Astrocyte (in vitro differentiated cells and primary cell): ENCODE measurements at regions not wholly inside any gene's neighbourhood (a gene's known extent, or its start where the extent isn't known, plus 50 kb on each side); places are given as distances from the start of the nearest gene placed in this dataset.

Source experiments
- DNase-seq: peaks from one replicate; pipeline ENCODE4 v3.0.0-alpha.2; 2010; ENCODE audit warnings: low read depth
- FAIRE-seq: peaks from 2 replicates; lab custom pipeline; 2011; peaks lifted over from hg19 to GRCh38; lab: Jason Lieb, UNC
- H2AFZ ChIP-seq: 2 replicates; pipeline ENCODE4 v1.6.0; 2012; ENCODE audit warnings: low read depth, low read length, inconsistent platforms
- H3K27ac ChIP-seq: 2 replicates; pipeline ENCODE4 v1.5.1; 2011; ENCODE audit warnings: low read depth, low read length, inconsistent platforms
- H3K27me3 ChIP-seq: 2 replicates; pipeline ENCODE4 v1.6.0; 2011; ENCODE audit warnings: low read length, inconsistent platforms; ENCODE audit not compliant: insufficient read depth
- H3K36me3 ChIP-seq: 2 replicates; pipeline ENCODE4 v1.5.1; 2011; ENCODE audit warnings: low read length, inconsistent platforms; ENCODE audit not compliant: insufficient read depth
- H3K4me1 ChIP-seq: 2 replicates; pipeline ENCODE4 v1.5.1; 2011; ENCODE audit warnings: low read length, inconsistent platforms; ENCODE audit not compliant: insufficient read depth
- H3K4me2 ChIP-seq: 2 replicates; pipeline ENCODE4 v1.6.0; 2012; ENCODE audit warnings: low read length, inconsistent platforms
- H3K4me3 ChIP-seq: 2 replicates; pipeline ENCODE4 v1.5.1; 2011; ENCODE audit warnings: low read depth, mild to moderate bottlenecking, low read length, inconsistent platforms; ENCODE audit not compliant: insufficient read depth
- H3K79me2 ChIP-seq: 2 replicates; pipeline ENCODE4 v1.6.0; 2012; ENCODE audit warnings: mild to moderate bottlenecking, low read length, inconsistent platforms; ENCODE audit not compliant: insufficient read depth
- H3K9ac ChIP-seq: 2 replicates; pipeline ENCODE4 v1.6.0; 2012; ENCODE audit warnings: mild to moderate bottlenecking, low read length, inconsistent platforms
- H3K9me3 ChIP-seq: 2 replicates; pipeline ENCODE4 v1.5.1; 2012; ENCODE audit warnings: low read depth, mild to moderate bottlenecking, low read length, inconsistent platforms; ENCODE audit not compliant: insufficient read depth
- H4K20me1 ChIP-seq: 2 replicates; pipeline ENCODE4 v1.6.0; 2012; ENCODE audit warnings: low read length, inconsistent platforms; ENCODE audit not compliant: insufficient read depth
- H3K27ac Mint-ChIP-seq: one replicate; pipeline ENCODE4 v1.8.0; 2021; ENCODE audit warnings: mild to moderate bottlenecking, mixed read lengths; ENCODE audit not compliant: unreplicated experiment
- H3K27me3 Mint-ChIP-seq: one replicate; pipeline ENCODE4 v1.8.0; 2021; ENCODE audit warnings: low read depth, mixed read lengths; ENCODE audit not compliant: unreplicated experiment
- H3K36me3 Mint-ChIP-seq: one replicate; pipeline ENCODE4 v1.8.0; 2021; ENCODE audit warnings: low read depth, mixed read lengths; ENCODE audit not compliant: unreplicated experiment
- H3K4me1 Mint-ChIP-seq: one replicate; pipeline ENCODE4 v1.8.0; 2021; ENCODE audit warnings: low read depth, mixed read lengths; ENCODE audit not compliant: unreplicated experiment
- H3K4me3 Mint-ChIP-seq: one replicate; pipeline ENCODE4 v1.8.0; 2021; ENCODE audit warnings: mild to moderate bottlenecking, moderate library complexity, mixed read lengths; ENCODE audit not compliant: unreplicated experiment
- H3K9me3 Mint-ChIP-seq: one replicate; pipeline ENCODE4 v1.8.0; 2021; ENCODE audit warnings: mild to moderate bottlenecking, mixed read lengths; ENCODE audit not compliant: unreplicated experiment
- EZH2 ChIP-seq: IDR thresholded peaks from 2 replicates; pipeline ENCODE4 v1.6.1; 2012; ENCODE audit warnings: mild to moderate bottlenecking, low read length, inconsistent platforms; ENCODE audit not compliant: insufficient read depth
- TF ChIP-seq, protein P1 (sequence below): IDR thresholded peaks from 2 replicates; pipeline ENCODE4 v1.5.1; 2011; ENCODE audit warnings: low read depth, mild to moderate bottlenecking, inconsistent platforms, low read length, moderate library complexity; ENCODE audit not compliant: insufficient read depth

DNA sequence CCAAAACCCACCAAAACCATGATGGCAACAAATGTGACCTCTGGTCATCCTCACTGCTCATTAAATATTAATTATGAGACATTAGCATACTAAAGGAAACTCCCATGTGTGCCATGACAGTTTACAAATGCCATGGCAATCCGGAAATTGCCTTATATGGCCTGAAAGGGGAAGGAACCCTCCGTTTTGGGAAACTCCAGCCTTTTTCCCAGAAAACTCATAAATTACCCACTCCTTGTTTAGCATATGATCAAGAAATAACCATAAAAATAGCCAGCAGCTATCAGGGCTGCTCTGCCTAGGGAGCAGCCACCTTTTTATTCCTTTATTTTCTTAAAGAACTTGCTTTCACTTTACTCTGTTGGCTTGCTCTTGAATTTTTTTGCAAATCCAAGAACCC, 992.7 kb downstream of the NTRK3 start:
- no peaks in the 10 kb centered on the region for H3K36me3 Mint-ChIP-seq
- H3K9me3 Mint-ChIP-seq = no peaks in the 10 kb centered on the region
- Histone ChIP-seq H4K20me1 (no peaks in the 10 kb centered on the region), H3K4me3 (no peak overlapping the region), H3K9ac (no peak overlapping the region), H3K4me2 (no peak overlapping the region), H3K36me3 (no peaks in the 10 kb centered on the region), H3K79me2 (no peaks in the 10 kb centered on the region), H2AFZ (no peak overlapping the region), H3K27ac (no peak overlapping the region), H3K4me1 (peaks cover 10% of the 10 kb centered on the region), H3K27me3 (no peaks in the 10 kb centered on the region), H3K9me3 (no peaks in the 10 kb centered on the region)
- H3K4me1 Mint-ChIP-seq = peaks cover 14% of the 10 kb centered on the region
- DNase-seq = peak; percentile 16
- no peak for FAIRE-seq
- H3K4me3 Mint-ChIP-seq = no peak overlapping the region
- H3K27me3 Mint-ChIP-seq = no peaks in the 10 kb centered on the region
- TF ChIP-seq, protein P1, sequence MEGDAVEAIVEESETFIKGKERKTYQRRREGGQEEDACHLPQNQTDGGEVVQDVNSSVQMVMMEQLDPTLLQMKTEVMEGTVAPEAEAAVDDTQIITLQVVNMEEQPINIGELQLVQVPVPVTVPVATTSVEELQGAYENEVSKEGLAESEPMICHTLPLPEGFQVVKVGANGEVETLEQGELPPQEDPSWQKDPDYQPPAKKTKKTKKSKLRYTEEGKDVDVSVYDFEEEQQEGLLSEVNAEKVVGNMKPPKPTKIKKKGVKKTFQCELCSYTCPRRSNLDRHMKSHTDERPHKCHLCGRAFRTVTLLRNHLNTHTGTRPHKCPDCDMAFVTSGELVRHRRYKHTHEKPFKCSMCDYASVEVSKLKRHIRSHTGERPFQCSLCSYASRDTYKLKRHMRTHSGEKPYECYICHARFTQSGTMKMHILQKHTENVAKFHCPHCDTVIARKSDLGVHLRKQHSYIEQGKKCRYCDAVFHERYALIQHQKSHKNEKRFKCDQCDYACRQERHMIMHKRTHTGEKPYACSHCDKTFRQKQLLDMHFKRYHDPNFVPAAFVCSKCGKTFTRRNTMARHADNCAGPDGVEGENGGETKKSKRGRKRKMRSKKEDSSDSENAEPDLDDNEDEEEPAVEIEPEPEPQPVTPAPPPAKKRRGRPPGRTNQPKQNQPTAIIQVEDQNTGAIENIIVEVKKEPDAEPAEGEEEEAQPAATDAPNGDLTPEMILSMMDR = no peak
- no peak for TF ChIP-seq EZH2
- no peak overlapping the region for H3K27ac Mint-ChIP-seq

DNA sequence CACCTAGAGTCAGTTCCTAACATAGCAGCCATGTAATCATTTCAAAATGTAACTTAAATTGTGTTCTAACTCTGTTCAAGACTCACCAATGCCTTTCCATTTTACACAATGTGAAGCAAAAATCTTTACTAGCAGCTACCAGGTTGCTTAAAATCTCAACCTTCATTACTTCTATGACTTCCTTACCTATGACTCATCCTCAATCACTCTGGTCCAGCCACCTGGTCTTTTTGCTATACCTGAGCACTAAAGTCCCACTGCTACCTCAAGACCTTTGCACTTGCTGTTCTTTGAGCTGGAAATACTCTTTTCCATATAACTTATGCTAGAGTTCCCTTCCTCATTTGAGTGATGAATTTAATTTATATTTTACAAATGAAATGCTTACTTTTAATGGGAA, 993.2 kb downstream of the NTRK3 start:
- no peaks in the 10 kb centered on the region for H3K27me3 Mint-ChIP-seq
- H3K36me3 Mint-ChIP-seq = no peaks in the 10 kb centered on the region
- Histone ChIP-seq H3K4me1 (peaks cover 9% of the 10 kb centered on the region), H3K79me2 (no peaks in the 10 kb centered on the region), H3K4me3 (no peak overlapping the region), H4K20me1 (no peaks in the 10 kb centered on the region), H3K9ac (no peak overlapping the region), H3K4me2 (no peak overlapping the region), H3K27me3 (no peaks in the 10 kb centered on the region), H3K36me3 (no peaks in the 10 kb centered on the region), H3K27ac (no peak overlapping the region), H3K9me3 (no peaks in the 10 kb centered on the region), H2AFZ (no peak overlapping the region)
- DNase-seq (no peak), FAIRE-seq (no peak)
- no peak overlapping the region for H3K27ac Mint-ChIP-seq
- H3K4me3 Mint-ChIP-seq = no peak overlapping the region
- peaks cover 11% of the 10 kb centered on the region for H3K4me1 Mint-ChIP-seq
- H3K9me3 Mint-ChIP-seq = no peaks in the 10 kb centered on the region
- TF ChIP-seq, protein P1 = no peak
- TF ChIP-seq EZH2 = no peak

DNA sequence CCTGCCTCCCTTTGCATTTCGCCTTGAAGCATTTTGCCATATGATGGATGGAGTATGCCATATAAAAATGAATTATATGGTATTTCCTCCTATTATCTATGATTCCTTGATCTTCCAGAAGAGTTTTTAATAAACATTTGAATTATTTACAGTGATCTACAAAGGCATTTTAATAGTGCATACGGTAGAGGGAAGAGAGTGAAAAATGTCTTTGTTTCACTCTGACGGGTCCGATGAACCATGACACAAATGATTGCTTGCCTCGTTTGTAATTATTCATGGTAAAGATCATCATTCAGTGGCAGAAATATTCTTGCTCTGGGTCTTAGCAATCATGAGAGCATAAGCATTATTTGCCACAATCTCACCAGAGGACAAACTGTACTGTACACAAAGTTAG, 1010.9 kb downstream of the NTRK3 start:
- Mint-ChIP-seq H3K27me3 (no peaks in the 10 kb centered on the region), H3K4me3 (no peak overlapping the region), H3K9me3 (peaks cover 5% of the 10 kb centered on the region), H3K4me1 (no peaks in the 10 kb centered on the region), H3K36me3 (no peaks in the 10 kb centered on the region), H3K27ac (no peak overlapping the region)
- H4K20me1 ChIP-seq = no peaks in the 10 kb centered on the region
- no peak overlapping the region for H3K4me2 ChIP-seq
- no peak overlapping the region for H3K9ac ChIP-seq
- H3K9me3 ChIP-seq = no peaks in the 10 kb centered on the region
- no peaks in the 10 kb centered on the region for H3K79me2 ChIP-seq
- no peak for TF ChIP-seq EZH2
- TF ChIP-seq, protein P1 = no peak
- H3K36me3 ChIP-seq = no peaks in the 10 kb centered on the region
- H3K27ac ChIP-seq = no peak overlapping the region
- H3K27me3 ChIP-seq = no peaks in the 10 kb centered on the region
- H3K4me1 ChIP-seq = no peaks in the 10 kb centered on the region
- no peak overlapping the region for H2AFZ ChIP-seq
- DNase-seq (no peak), FAIRE-seq (no peak)
- H3K4me3 ChIP-seq = no peak overlapping the region
